ENCODE measurements at regions not wholly inside any gene's neighbourhood (a gene's known extent, or its start where the extent isn't known, plus 50 kb on each side); places are given as distances from the start of the nearest gene placed in this dataset.
"Not testable (repeated sequence)": the region's sequence is repeated elsewhere in the genome, so short reads cannot be mapped to it uniquely, and the experiment has no call there.

- DNase-seq = peak; percentile 8
These were observed 790.8 kb upstream of the KCND2 start for GRCh38 chr7:119482209-119482608.

GRCh38 chr7:119482671-119483070 is 790.3 kb upstream of the KCND2 start:
- DNase-seq = no peak

GRCh38 chr7:119483364-119483763 is 789.6 kb upstream of the KCND2 start:
- DNase-seq = no peak

- no peak for DNase-seq
These were observed 758.6 kb upstream of the KCND2 start for GRCh38 chr7:119514326-119514725.

- DNase-seq = no peak
These were observed 757.8 kb upstream of the KCND2 start for GRCh38 chr7:119515214-119515613.

GRCh38 chr7:119515962-119516361 is 757.0 kb upstream of the KCND2 start:
- no peak for DNase-seq

- DNase-seq = no peak
These were observed 750.7 kb upstream of the KCND2 start for GRCh38 chr7:119522263-119522662.

- no peak for DNase-seq
These were observed 750.3 kb upstream of the KCND2 start for GRCh38 chr7:119522698-119523097.

- DNase-seq = no peak
These were observed 727.9 kb upstream of the KCND2 start for GRCh38 chr7:119545118-119545517.

- DNase-seq = no peak
These were observed 717.2 kb upstream of the KCND2 start for GRCh38 chr7:119555788-119556187.

GRCh38 chr7:119556436-119556835 is 716.5 kb upstream of the KCND2 start:
- no peak for DNase-seq

GRCh38 chr7:119561751-119562150 is 711.2 kb upstream of the KCND2 start:
- no peak for DNase-seq

GRCh38 chr7:119562839-119563238 is 710.1 kb upstream of the KCND2 start:
- DNase-seq = no peak

- no peak for DNase-seq
These were observed 701.3 kb upstream of the KCND2 start for GRCh38 chr7:119571666-119572065.

GRCh38 chr7:119572132-119572531 is 700.8 kb upstream of the KCND2 start:
- DNase-seq = no peak

GRCh38 chr7:119572541-119572940 is 700.4 kb upstream of the KCND2 start:
- no peak for DNase-seq

GRCh38 chr7:119578116-119578515 is 694.9 kb upstream of the KCND2 start:
- no peak for DNase-seq

GRCh38 chr7:119594956-119595355 is 678.0 kb upstream of the KCND2 start:
- DNase-seq = no peak

GRCh38 chr7:119596651-119597050 is 676.3 kb upstream of the KCND2 start:
- DNase-seq = no peak

- no peak for DNase-seq
These were observed 666.7 kb upstream of the KCND2 start for GRCh38 chr7:119606297-119606696.

- DNase-seq = no peak
These were observed 652.2 kb upstream of the KCND2 start for GRCh38 chr7:119620769-119621168.

- no peak for DNase-seq
These were observed 649.5 kb upstream of the KCND2 start for GRCh38 chr7:119623427-119623826.

GRCh38 chr7:119630406-119630969 is 642.5 kb upstream of the KCND2 start:
- no peak for DNase-seq

GRCh38 chr7:119633812-119634211 is 639.2 kb upstream of the KCND2 start:
- not testable (repeated sequence) for DNase-seq

- DNase-seq = no peak
These were observed 632.6 kb upstream of the KCND2 start for GRCh38 chr7:119640326-119640725.

GRCh38 chr7:119640861-119641260 is 632.1 kb upstream of the KCND2 start:
- DNase-seq = no peak
